ENCODE measurements at regions not wholly inside any gene's neighbourhood (a gene's known extent, or its start where the extent isn't known, plus 50 kb on each side); places are given as distances from the start of the nearest gene placed in this dataset.
"Not testable (repeated sequence)": the region's sequence is repeated elsewhere in the genome, so short reads cannot be mapped to it uniquely, and the experiment has no call there.

DNA sequence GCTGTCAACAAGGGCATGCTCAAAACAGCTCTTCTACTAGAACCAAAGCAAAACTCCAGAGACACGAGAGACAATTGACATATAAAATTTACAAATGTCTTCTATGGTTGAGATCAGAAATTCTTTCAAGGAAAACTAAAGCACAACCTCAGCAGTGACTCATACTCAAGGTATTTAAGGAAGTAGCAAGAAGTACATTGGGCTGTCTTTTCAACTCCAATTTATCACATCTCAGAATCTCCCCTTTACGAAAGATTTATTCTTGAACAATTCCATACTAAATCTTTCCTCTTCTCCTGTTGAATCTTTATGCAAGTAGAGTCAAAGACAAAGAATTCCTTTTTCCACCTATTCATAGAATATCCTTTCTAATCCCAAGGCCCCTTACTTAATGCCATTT lies 324.0 kb downstream of the IRS1 start:
- DNase-seq (ENCODE audit: low read depth): no peak

DNA sequence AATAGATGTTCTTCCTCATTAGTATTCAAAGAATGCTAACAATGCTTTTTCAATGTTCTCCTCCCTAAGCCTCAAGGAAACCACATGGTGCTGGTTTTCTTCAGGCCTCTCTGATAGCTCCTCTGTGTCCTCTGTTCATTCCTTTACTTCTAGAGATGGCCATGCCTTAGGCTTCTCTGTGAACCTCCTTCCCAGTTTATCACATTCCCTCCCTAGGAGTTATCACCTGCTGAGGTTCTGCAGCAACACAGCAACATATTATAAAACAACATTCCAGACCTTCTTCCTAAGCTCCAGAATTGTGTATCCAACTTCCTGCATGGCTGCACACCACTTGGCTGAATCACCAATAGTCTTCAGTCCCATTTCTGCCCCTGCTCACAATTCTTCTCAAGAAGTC lies 325.5 kb downstream of the IRS1 start:
- no peak for DNase-seq (ENCODE audit: low read depth)

DNA sequence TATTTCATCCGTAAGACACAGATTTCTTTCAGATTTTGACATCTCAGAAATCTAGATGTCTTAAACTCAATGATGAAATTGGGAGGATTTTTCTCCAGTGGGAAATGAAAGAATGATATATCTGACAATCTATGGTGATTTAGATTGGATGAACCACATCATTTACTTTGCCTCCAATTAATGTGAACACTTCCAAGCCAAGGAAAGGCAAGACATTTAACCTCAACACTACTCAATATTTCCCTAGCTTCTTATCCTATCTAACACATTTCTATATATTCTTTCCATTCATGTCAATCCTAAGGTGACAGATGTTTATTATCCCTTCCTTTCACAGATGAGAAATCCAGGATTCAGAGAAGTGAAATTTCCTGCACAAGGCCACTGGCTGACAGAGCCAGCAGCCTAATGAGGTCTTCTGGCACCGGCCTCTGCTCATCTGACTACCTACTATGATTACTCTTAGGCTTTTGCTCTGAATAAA lies 327.6 kb downstream of the IRS1 start:
- DNase-seq (ENCODE audit: low read depth): no peak

DNA sequence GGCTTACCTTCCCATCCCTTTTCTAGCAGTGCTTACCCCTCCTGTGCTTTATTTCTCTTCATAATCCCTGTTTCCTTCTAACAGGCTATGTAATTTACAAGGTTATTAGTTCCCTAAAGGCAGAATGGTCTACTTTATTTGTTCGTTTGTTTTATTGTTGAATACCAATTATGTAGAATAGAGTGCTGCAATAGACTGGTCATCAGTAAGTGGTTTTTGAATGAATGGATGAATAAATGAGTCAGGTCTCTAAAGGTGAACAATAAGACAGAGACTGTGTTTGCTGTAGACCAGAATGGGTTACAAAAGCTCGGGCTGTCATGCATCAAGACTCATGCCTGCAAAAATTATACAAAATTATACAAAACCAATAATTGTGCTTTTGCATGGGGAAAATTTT lies 332.0 kb downstream of the IRS1 start:
- no peak for DNase-seq (ENCODE audit: low read depth)

DNA sequence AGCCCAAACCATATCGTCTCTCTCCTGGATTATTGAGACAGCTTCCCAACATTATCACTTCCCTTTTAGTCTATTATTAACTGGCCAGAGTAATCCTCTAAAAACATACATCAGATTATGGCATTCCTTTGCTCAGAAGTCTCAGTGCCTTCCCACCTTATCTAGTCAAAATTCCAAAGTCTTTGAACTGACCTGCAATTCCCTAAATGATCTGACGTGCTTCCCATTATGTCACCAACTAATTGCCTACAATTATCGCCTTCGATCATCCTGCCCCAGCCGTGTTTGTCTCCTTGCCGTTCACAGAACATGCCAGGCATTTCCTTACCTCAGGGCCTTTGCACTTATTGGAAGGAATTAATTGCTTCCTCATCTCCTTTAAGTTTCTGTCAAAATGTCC lies 332.4 kb downstream of the IRS1 start:
- no peak for DNase-seq (ENCODE audit: low read depth)

DNA sequence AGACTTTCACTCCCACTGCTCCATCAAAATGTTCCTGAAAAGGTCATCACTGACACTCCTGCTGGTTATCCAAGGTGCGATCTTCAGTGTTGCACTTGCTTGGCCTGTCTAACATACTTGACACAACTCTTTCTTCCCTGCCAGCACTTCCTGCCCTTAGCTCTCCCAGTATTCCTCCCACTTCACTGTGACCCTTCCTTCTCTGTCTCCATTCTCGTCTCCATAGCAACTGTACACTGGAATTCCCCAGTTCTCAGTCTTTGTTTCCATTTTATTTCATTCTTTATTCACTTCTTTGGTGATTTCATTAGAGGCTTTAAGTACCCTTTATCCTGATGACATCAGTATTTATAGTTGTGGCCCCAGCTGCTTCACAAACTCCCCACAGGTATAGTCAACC lies 333.0 kb downstream of the IRS1 start:
- DNase-seq (ENCODE audit: low read depth): no peak

DNA sequence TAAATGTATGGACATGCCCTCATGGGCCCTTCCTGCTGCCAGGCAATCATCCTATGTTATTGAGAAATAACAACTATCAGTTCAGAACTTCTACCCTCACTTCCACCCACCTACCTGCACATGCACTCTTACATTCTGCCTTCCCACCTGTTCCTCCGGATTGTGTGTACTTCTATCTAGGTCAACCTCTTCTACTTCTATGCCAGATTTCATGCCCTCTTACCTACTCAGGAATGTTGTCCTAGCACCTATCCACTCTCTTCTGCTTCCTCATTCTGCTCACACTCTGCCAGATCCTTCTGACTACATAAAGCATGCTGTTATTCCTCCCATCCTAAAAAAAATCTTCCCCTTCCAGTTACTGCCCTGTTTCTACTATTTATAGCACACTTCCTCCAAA lies 333.5 kb downstream of the IRS1 start:
- no peak for DNase-seq (ENCODE audit: low read depth)

DNA sequence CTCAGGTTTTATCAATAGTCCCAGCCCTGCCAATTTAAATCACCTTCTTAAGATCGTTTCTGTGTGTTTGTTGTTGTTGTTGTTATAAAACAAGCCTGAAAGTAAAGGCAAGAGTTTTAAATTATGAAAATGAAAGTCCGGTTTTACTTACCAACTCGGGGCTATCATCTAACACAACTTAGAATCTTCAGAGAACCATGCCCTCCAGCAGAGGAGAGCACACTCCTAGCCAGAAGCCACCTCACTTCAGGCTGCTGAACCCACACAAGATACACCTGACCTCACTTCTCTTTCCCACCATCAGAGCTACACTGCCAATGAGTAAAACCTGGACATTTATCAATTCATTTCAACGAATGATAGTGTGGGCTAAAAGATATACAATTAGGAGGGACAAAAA lies 335.2 kb downstream of the IRS1 start:
- DNase-seq (ENCODE audit: low read depth): no peak

DNA sequence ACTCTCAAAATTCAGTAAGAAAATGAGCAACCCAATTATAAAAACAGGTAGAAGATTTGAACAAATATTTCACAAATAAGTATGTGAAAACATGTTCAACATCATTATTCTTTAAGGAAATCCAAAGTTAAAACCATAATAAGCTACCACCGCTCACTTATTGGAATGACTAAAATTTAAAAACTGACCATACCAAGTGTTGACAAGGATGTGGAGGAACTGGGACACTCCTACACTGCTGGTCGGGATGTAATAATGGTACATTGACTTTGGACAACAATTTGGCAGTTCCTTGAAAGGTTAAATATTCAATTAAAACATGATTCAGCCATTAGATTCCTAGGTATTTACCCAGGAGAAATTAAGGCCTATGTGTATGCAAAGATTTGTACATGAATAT lies 336.5 kb downstream of the IRS1 start:
- no peak for DNase-seq (ENCODE audit: low read depth)

DNA sequence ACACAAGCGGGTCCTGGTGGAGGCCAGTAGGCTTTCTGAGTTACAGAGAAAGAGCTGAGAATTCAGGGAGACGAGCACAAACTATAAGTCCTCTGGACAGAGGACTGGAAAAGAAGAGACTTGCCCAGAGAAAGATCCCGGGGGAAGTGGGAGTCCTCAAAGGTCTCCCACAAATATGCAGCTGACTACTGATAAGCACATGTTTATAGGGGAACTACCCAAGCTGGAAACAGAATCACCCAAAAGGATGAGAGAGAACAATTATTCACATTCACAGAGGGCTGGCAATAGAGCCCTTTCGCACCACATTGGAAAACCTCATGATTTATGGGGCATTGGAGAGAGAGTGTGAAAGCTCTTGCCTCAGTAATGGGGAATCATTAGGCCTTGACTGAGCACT lies 337.6 kb downstream of the IRS1 start:
- no peak for DNase-seq (ENCODE audit: low read depth)

DNA sequence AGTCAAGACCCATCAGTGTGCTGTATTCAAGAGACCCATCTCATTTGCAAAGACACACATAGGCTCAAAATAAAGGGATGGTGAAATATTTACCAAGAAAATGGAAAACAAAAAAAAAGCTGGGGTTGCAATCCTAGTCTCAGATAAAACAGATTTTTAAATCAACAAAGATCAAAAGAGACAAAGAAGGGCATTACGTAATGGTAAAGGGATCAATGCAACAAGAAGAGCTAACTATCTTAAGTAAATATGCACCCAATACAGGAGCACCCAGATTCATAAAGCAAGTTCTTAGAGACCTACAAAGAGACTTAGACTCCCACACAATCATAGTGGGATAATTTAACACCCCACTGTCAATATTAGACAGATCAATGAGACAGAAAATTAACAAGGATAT lies 343.5 kb downstream of the IRS1 start:
- not testable (repeated sequence) for DNase-seq (ENCODE audit: low read depth)

DNA sequence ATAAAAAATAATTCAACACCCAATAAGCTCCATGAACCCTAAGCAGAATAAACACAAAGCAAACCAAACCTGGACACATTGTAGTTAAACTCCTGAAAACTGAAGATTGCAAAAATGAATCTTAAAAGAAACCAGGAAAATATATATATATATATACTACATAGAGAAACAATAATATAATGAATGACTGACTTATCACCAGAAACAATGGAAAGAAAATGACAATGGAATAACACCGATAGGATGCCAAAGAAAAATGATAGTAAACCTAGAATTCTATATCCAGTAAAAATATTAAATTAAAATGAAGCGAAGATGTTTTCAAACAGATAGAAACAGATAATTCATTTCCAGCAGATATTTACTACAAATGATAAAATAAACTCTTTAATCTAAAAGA lies 346.9 kb downstream of the IRS1 start:
- no peak for DNase-seq (ENCODE audit: low read depth)

DNA sequence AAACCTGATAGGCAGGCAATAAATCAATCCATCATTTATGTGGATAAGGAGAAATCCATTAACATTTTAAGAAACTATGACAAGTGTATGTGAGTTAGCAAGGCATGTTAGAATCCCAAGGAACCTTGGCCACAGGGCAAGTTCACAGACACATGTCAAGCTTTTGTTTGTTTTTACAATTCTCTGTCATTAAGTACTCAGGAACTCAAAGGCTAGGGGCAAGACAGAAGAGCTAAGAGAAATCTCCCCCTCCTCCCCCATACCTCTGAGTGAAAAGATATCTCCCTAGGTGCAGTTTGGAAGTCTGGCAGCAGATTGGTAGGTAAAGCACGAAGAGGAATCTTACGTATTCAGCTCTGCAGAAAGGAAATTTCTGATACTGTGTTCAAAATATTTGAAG lies 348.1 kb downstream of the IRS1 start:
- DNase-seq (ENCODE audit: low read depth): no peak

DNA sequence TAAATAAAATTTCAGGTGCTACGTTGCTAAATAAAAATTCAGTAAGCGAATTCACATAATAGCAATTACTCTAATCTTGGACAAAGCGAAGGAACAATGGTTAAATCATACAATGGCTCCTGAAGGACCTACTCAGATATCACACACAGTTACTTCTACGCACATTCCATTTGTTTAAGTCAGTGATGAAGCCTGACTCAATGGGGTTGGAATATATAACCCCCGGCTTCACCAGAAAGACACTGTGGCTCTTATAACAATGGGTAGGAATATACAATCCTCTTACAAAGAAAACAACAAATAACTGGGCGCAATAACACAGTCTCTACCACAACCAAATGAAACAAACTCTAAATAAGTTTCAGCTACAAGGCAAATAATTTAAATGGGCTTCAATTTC lies 349.5 kb downstream of the IRS1 start:
- no peak for DNase-seq (ENCODE audit: low read depth)

DNA sequence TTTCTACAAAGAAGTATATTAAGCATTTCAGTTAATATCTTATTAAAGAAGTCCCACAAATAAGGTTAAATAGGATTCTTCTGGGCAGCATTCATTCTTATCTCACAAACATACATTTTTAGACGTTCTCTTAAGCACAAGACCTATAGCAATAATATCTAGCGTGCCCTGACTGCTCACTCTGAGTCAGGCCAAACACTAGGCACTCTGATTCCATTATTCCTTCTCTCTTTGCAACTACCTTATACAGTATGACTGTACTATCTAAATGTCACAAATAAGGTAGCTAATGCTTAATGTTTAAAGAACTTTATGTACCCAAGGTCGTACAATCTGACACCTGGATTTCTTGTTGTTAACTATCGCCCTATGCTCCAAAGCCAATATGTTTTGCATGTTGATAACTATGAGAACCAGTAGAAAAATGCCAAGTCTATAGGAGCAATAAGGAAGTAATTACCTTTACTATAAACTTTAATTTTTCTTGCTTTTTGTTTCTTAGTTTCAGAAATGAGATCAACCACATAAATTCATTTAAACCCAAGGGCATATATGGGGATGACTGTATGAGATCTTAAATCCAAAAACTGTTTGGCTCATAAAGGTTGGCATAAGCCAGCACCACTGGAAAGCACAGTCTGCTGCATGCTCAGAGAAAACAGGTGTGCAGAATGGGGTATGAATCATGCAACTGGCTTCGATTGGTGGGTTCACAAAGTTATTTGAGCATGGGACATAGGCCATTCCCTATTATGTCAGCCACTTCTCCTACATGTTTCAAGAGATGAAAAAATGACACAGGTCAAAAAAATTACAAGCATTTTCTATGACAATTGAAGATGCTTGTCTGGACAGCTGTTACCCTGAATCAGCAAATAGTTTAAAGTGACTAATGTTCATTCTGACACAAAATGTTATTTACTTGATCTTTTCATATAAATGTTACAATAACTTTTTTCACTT lies 352.0 kb downstream of the IRS1 start:
- DNase-seq (ENCODE audit: low read depth): no peak

DNA sequence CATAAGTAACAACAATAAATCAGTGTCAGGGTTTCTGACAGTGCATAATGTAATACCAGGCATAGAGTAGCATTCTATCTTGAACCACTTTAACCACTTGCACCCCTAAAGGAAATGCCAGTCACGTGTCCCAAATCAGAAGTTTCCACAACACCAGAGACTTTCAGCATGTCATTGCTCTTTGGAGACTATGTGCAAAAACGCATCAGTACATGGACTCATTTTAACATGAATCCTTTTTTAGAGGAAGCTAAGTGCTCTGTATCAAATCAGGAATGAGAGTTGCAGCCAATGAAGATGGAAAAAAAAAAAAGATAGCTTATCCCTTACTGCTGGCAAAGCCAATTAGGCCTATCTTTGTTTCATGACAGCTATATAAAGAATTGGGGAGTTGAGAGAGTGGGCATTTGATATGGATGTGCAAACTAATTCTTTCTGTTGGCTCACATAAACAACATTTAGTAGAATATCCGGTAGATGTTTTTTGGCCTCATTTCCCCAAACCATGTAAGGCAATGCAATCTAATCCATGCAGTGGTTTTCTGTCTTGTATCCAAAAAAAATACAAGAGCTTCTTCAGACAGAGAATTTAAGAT lies 353.1 kb downstream of the IRS1 start:
- no peak for DNase-seq (ENCODE audit: low read depth)

DNA sequence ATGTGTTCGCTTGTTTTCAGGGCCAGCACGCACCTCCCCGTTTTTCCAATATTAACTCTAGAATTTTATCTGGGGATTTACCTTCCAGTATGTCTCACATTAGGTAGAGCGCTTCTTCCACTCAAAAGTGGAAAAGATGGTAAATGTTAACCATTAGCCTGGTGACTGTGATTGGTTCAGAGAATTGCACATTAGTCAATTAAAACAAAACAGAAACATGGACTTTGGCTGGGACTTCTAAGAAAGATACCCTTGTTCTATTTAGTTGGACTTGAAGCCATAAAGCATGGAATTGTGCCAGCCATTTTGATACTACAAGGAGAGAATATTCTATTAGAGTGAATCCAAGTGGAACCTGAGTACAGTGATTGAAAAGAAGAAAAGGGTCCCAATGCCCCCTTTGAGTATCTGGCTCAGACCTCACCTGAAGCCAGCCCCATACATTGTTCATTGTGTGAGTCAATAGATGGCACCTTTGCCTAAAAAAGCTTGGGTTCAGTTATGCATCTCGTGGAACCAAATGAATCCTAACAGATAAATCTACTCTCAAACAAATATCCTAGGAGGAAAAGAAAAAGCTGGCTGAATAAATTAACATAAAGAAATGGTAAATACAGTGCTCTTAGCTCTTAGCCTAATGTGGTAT lies 354.3 kb downstream of the IRS1 start:
- DNase-seq (ENCODE audit: low read depth): no peak

DNA sequence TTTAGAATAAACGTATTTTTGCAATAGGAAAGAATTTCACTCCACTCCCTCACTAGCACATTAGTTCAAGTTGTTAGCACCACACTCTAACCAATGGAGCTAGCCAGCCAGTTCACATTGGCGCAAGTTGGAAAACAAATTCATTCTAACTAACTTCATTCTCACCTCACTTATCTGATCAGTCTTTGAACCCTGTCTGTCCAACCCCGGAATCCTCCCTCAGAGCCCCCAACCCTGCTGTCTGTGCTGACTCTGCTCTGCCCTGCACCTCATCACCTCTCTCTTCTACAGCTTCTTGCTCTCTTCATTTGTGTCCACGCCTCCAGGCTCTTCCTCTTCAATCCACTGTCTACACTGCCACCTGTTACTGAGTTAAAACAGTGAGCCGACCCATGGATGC lies 356.5 kb downstream of the IRS1 start:
- DNase-seq (ENCODE audit: low read depth): no peak

DNA sequence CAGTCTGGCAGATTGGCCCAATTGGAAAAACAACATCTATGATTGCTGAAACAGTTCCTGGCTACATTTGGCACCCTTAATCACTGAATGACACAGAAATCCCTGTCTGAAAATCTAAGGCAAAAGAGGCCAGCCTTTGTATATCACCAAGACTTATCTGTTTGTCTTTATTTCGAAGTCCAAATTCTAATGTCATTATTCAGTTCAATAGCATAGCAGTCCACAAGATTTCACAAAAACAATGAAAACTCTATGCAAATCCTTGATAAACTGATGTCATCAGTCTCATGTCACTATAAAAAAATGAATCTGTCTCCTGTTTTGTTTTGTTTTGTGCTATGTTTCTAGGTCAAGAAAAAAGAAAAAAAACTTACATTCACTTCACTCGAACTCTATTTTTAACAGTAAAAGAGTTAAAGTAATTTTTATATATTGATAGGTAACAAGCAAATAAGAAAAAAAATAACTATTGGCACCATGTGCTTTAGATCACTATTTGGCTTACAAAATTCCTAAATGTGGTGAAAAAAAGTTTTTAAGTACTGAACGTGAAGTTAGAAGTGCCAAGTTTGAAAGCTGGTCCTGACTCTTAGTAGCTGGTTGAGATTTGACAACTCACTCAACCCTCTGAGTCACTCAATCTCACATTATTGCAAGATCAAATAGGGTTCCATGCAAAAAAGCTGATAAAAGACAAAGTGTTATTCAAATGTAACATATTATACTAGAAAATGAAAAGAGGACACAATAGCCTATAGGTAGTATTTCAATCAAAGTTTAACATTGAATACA lies 359.3 kb downstream of the IRS1 start:
- no peak for DNase-seq (ENCODE audit: low read depth)

DNA sequence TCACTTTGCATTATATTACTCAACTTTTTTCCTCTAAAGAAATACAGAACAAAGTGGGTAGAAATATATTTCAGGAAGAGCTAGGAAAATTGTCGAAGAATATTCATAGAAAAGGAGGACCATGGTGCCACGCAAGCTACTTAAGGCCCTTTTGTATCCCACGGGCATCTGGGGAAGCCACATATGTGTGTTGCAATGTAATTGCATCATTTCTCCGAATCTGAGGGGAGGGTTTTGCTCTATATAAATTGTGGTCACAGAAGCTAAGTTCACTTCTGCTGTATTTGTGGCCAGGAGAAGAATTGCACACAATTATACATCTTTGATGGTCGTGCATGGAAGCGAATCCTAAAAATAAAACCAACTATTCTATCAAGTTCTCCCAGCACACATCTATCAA lies 360.3 kb downstream of the IRS1 start:
- DNase-seq (ENCODE audit: low read depth): no peak

DNA sequence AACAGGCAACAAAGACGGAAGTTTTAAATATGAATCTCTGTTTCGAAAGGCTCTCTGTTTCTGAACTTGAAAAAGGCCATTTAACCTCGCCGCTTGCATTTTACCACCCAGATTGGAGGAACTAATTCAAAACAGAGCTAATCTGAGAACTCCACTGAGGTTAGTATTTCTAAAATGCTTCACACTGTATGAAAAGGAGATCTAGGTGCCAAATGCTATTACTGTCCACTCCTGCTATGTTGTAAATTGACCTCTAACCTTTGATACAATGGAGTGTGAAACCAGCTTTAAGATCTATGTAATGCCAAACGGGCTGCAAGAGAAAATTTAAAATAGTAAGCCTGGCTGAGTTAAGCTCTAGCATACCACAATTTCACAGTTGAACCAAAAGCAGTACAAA lies 364.5 kb downstream of the IRS1 start:
- DNase-seq (ENCODE audit: low read depth): no peak

DNA sequence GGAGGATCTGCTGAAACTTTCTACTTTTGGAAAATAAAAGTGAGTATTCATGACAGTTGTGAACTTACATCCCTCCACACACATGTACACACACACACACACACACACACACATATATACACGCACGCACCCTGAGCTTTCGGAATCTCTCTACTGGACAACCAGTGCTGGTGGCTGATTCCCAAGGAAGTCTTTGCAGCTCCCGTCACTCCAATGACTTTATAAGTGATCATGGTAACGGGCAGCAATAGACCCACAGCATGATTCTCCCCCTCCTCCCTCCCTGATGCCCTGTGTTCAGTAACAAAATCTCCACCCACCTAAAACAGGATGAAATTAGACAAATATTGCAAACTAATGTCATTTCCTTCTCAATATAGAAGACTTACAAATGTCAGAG lies 364.9 kb downstream of the IRS1 start:
- DNase-seq (ENCODE audit: low read depth): no peak
